SH-SY5Y (cell line): ENCODE measurements at regions not wholly inside any gene's neighbourhood (a gene's known extent, or its start where the extent isn't known, plus 50 kb on each side); places are given as distances from the start of the nearest gene placed in this dataset.

Experiments used
- GATA2 ChIP-seq: IDR thresholded peaks from 2 replicates; pipeline ENCODE4 v1.6.1; 2011; ENCODE audit warnings: mild to moderate bottlenecking, low read depth, low read length
- GATA3 ChIP-seq: IDR thresholded peaks from 2 replicates; pipeline ENCODE4 v1.6.1; 2011; ENCODE audit warnings: low read depth, mild to moderate bottlenecking, low read length, moderate library complexity

GRCh38 chr14:98926146-98926545, 345.9 kb downstream of the BCL11B start:
- TF ChIP-seq GATA3, result no peak
- TF ChIP-seq GATA2, result no peak

GRCh38 chr14:98926801-98927200, 345.2 kb downstream of the BCL11B start:
- TF ChIP-seq GATA2, result no peak
- no peak for TF ChIP-seq GATA3

- no peak for TF ChIP-seq GATA3
- TF ChIP-seq GATA2, result no peak
Measured at GRCh38 chr14:98927986-98928385, 344.0 kb downstream of the BCL11B start.

GRCh38 chr14:98928418-98928817, 343.6 kb downstream of the BCL11B start:
- no peak for TF ChIP-seq GATA3
- no peak for TF ChIP-seq GATA2

- no peak for TF ChIP-seq GATA2
- no peak for TF ChIP-seq GATA3
Measured at GRCh38 chr14:98931126-98931525, 340.9 kb downstream of the BCL11B start.

GRCh38 chr14:98931911-98932310, 340.1 kb downstream of the BCL11B start:
- TF ChIP-seq GATA2 (no peak), GATA3 (no peak)

- TF ChIP-seq GATA3 (no peak), GATA2 (no peak)
Measured at GRCh38 chr14:98932431-98933325, 339.3 kb downstream of the BCL11B start.

GRCh38 chr14:98935921-98936320, 336.1 kb downstream of the BCL11B start:
- no peak for TF ChIP-seq GATA2
- TF ChIP-seq GATA3, result no peak

GRCh38 chr14:98937021-98937420, 335.0 kb downstream of the BCL11B start:
- TF ChIP-seq GATA3 (no peak), GATA2 (no peak)

GRCh38 chr14:98937712-98938505, 334.1 kb downstream of the BCL11B start:
- TF ChIP-seq GATA2 (no peak), GATA3 (no peak)

- TF ChIP-seq GATA2 (no peak), GATA3 (no peak)
Measured at GRCh38 chr14:98940693-98941437, 331.1 kb downstream of the BCL11B start.

- TF ChIP-seq GATA2 (no peak), GATA3 (no peak)
Measured at GRCh38 chr14:98941481-98941880, 330.5 kb downstream of the BCL11B start.

- TF ChIP-seq GATA3, result no peak
- no peak for TF ChIP-seq GATA2
Measured at GRCh38 chr14:98943907-98944306, 328.1 kb downstream of the BCL11B start.

GRCh38 chr14:98944989-98945388, 327.0 kb downstream of the BCL11B start:
- TF ChIP-seq GATA3 (no peak), GATA2 (no peak)
